GM12891 (cell line): ENCODE measurements at regions not wholly inside any gene's neighbourhood (a gene's known extent, or its start where the extent isn't known, plus 50 kb on each side); places are given as distances from the start of the nearest gene placed in this dataset.

ENCODE experiments used
- PAX5 ChIP-seq: IDR thresholded peaks from 2 replicates; pipeline ENCODE4 v1.6.1; 2011; ENCODE audit warnings: low read length, moderate library complexity, mild to moderate bottlenecking; ENCODE audit not compliant: insufficient read depth, severe bottlenecking
- POLR2A ChIP-seq: IDR thresholded peaks from 2 replicates; pipeline ENCODE4 v1.6.1; 2011; ENCODE audit warnings: low read depth, low read length, control low read depth
- POLR2AphosphoS5 ChIP-seq: IDR thresholded peaks from 2 replicates; pipeline ENCODE4 v1.6.1; 2011; ENCODE audit warnings: low read depth, low read length, control low read depth
- POU2F2 ChIP-seq: IDR thresholded peaks from 2 replicates; pipeline ENCODE4 v1.6.1; 2011; ENCODE audit warnings: low read depth, mild to moderate bottlenecking, control low read depth, low read length, moderate library complexity
- SPI1 ChIP-seq: IDR thresholded peaks from 2 replicates; pipeline ENCODE4 v1.6.1; 2011; ENCODE audit warnings: low read depth, low read length, control low read depth
- TAF1 ChIP-seq: IDR thresholded peaks from 2 replicates; pipeline ENCODE4 v1.6.1; 2011; ENCODE audit warnings: low read depth, low read length, control low read depth

DNA sequence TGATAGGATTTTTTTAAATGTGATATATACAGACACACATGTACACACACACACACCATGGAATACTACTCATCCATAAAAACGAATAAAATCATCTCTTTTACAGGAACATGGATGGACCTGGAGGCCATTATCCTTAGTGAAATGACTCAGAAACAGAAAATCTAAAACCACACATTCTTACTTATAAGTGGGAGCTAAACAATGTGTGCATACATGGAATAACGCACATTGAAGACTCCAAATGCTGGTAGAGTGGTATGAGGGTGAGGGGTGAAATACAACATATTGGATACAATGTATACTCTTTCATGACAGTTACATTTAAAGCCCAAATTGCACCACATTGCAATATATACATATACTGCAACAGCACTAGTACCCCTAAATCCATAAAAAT lies 120.2 kb upstream of the ADGRL3 start:
- no peak for TF ChIP-seq POLR2AphosphoS5
- TF ChIP-seq POLR2A, result no peak
- no peak for TF ChIP-seq POU2F2
- TF ChIP-seq TAF1, result no peak
- no peak for TF ChIP-seq SPI1
- TF ChIP-seq PAX5, result no peak
